Panc1 (cell line): ENCODE measurements at regions not wholly inside any gene's neighbourhood (a gene's known extent, or its start where the extent isn't known, plus 50 kb on each side); places are given as distances from the start of the nearest gene placed in this dataset.

Experiments
- CTCF ChIP-seq: fragments of 450-650 bp; IDR thresholded peaks from 2 replicates; pipeline ENCODE4 v1.5.1; 2017; ENCODE audit warnings: mild to moderate bottlenecking
- POLR2AphosphoS5 ChIP-seq: IDR thresholded peaks from 2 replicates; pipeline ENCODE4 v1.6.1; 2012; ENCODE audit warnings: mild to moderate bottlenecking, low read depth, low read length, moderate library complexity
- REST ChIP-seq, 2 experiments: IDR thresholded peaks; 2 replicates each; pipeline ENCODE4 v1.6.1; 2011 to 2012; ENCODE audit warnings: low read depth in 2 of 2, control low read depth in 1 of 2, low read length in 1 of 2, mild to moderate bottlenecking in 1 of 2, moderate library complexity in 1 of 2; ENCODE audit not compliant: insufficient read depth in 1 of 2
- TCF7L2 ChIP-seq: IDR thresholded peaks from 2 replicates; pipeline ENCODE4 v1.6.1; 2011; ENCODE audit warnings: mild to moderate bottlenecking, low read depth, low read length, inconsistent platforms

- TF ChIP-seq CTCF (no peak), POLR2AphosphoS5 (no peak), REST (IDR thresholded peaks at IDR 0.05; ENCODE audit: insufficient read depth in 1 of 2, low read depth in 2 of 2, low read length in 1 of 2) (no peak), TCF7L2 (no peak)
Measured at GRCh38 chr12:105523164-105524057, 192.9 kb downstream of the C12orf75 start.
